HUES64 (cell line): ENCODE measurements at regions not wholly inside any gene's neighbourhood (a gene's known extent, or its start where the extent isn't known, plus 50 kb on each side); places are given as distances from the start of the nearest gene placed in this dataset.

Source experiments
- H3K27ac ChIP-seq: 2 replicates; pipeline ENCODE4 v1.7.0; 2013; ENCODE audit warnings: low read depth, low read length, inconsistent platforms
- H3K27me3 ChIP-seq: 2 replicates; pipeline ENCODE4 v1.6.1; 2013; ENCODE audit warnings: mild to moderate bottlenecking, low read length; ENCODE audit not compliant: insufficient read depth
- H3K36me3 ChIP-seq: 2 replicates; pipeline ENCODE4 v1.6.1; 2013; ENCODE audit warnings: mild to moderate bottlenecking, low read length; ENCODE audit not compliant: insufficient read depth
- H3K4me1 ChIP-seq: 2 replicates; pipeline ENCODE4 v1.6.1; 2013; ENCODE audit warnings: mild to moderate bottlenecking, low read length, moderate library complexity; ENCODE audit not compliant: insufficient read depth
- H3K4me3 ChIP-seq: 2 replicates; pipeline ENCODE4 v1.5.1; 2013; ENCODE audit warnings: mild to moderate bottlenecking, low read length, moderate library complexity
- H3K9ac ChIP-seq: 2 replicates; pipeline ENCODE4 v1.6.1; 2013; ENCODE audit warnings: mild to moderate bottlenecking, low read depth, low read length
- H3K9me3 ChIP-seq: 2 replicates; pipeline ENCODE4 v1.6.1; 2013; ENCODE audit warnings: low read depth, low read length; ENCODE audit not compliant: insufficient read depth
- WGBS: fragments of 150-250, 120-280 bp; methylation state at CpG from one replicate; pipeline ENCODE4 v1.1.7; 2013; ENCODE audit warnings: missing lambda C conversion rate; 5-methylcytosine and 5-hydroxymethylcytosine counted together

DNA sequence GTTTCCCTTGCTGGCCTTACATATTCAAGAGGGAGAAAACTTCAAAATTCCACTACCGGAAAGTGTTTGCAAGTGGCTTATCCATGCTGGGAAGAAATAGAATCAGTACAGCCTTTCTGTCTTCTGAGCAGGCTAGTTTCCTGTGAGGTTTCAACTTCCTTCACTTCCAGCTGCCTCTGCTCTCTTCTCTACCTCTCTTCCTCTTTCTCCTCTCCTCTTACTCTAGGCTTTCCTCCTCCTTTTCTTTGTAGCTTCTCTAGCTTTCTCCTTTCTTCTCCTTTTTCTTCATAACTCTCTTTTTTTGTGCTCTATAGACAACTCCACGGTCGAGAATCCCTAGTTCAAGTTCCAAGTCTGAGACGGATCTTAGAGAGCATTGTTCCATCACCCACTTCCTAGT, 421.8 kb downstream of the ETS1 start:
- no peak overlapping the region for H3K27ac ChIP-seq
- H3K9ac ChIP-seq, result no peak overlapping the region
- H3K36me3 ChIP-seq, result no peaks in the 10 kb centered on the region
- no peaks in the 10 kb centered on the region for H3K9me3 ChIP-seq
- H3K4me1 ChIP-seq, result no peaks in the 10 kb centered on the region
- no peak overlapping the region for H3K4me3 ChIP-seq
- 89% methylated on average over 4 of the region's 4 CpGs for WGBS
- H3K27me3 ChIP-seq, result no peaks in the 10 kb centered on the region

- Histone ChIP-seq H3K27ac (no peak overlapping the region), H3K9me3 (no peaks in the 10 kb centered on the region), H3K27me3 (no peaks in the 10 kb centered on the region), H3K36me3 (no peaks in the 10 kb centered on the region), H3K9ac (no peak overlapping the region), H3K4me1 (no peaks in the 10 kb centered on the region), H3K4me3 (no peak overlapping the region)
- WGBS, result 94% methylated on average over 5 of the region's 6 CpGs
Observed at GRCh38 chr11:128164080-128164741, 423.1 kb downstream of the ETS1 start.

DNA sequence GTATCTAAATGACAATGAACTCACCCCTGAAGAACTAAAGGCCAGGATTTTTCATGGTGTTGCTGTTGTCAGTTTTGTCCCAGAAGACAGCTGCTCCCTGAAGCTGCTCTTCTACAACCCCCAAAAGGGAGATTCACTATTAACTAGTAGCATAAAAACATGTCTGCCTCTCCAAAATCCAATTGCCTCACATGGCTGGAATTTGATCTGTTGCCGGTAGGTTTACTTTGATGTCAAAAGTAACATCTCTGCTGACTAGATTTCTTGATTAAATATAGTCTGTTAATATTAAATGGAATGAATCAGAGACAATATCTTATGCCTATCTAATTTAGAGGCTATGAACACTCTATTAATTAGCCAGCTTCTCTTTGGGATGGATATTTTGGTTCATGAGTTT, 425.4 kb downstream of the ETS1 start:
- H3K4me1 ChIP-seq, result no peaks in the 10 kb centered on the region
- no peak overlapping the region for H3K4me3 ChIP-seq
- no peak overlapping the region for H3K27ac ChIP-seq
- WGBS, result 86% methylated on average over 1 of the region's 1 CpG
- H3K36me3 ChIP-seq, result no peaks in the 10 kb centered on the region
- no peaks in the 10 kb centered on the region for H3K9me3 ChIP-seq
- H3K9ac ChIP-seq, result no peak overlapping the region
- H3K27me3 ChIP-seq, result no peaks in the 10 kb centered on the region

GRCh38 chr11:128161436-128161835, 425.9 kb downstream of the ETS1 start:
- no peak overlapping the region for H3K4me3 ChIP-seq
- no peaks in the 10 kb centered on the region for H3K27me3 ChIP-seq
- no peaks in the 10 kb centered on the region for H3K4me1 ChIP-seq

GRCh38 chr11:128158860-128159259, 428.5 kb downstream of the ETS1 start:
- WGBS, result 90% methylated on average over 3 of the region's 4 CpGs
- H3K9ac ChIP-seq, result no peak overlapping the region
- no peaks in the 10 kb centered on the region for H3K27me3 ChIP-seq
- no peaks in the 10 kb centered on the region for H3K4me1 ChIP-seq
- H3K27ac ChIP-seq, result no peak overlapping the region
- H3K4me3 ChIP-seq, result no peak overlapping the region
- no peaks in the 10 kb centered on the region for H3K36me3 ChIP-seq
- no peaks in the 10 kb centered on the region for H3K9me3 ChIP-seq

More at GRCh38 chr11:128161436-128161835, 425.9 kb downstream of the ETS1 start:
- no peaks in the 10 kb centered on the region for H3K9me3 ChIP-seq
- H3K27ac ChIP-seq, result no peak overlapping the region
- 96% methylated on average over 1 of the region's 1 CpG for WGBS
- H3K36me3 ChIP-seq, result no peaks in the 10 kb centered on the region
- no peak overlapping the region for H3K9ac ChIP-seq

GRCh38 chr11:128157423-128158298, 429.7 kb downstream of the ETS1 start:
- WGBS, result 4% methylated on average over 3 of the region's 5 CpGs
- H3K36me3 ChIP-seq, result no peaks in the 10 kb centered on the region
- no peak overlapping the region; the same call in 1 of the 2 replicates for H3K27ac ChIP-seq
- H3K27me3 ChIP-seq, result no peaks in the 10 kb centered on the region
- H3K9ac ChIP-seq, result no peak overlapping the region
- H3K9me3 ChIP-seq, result no peaks in the 10 kb centered on the region
- peak overlapping the region; percentile 43 for H3K4me3 ChIP-seq
- H3K4me1 ChIP-seq, result no peaks in the 10 kb centered on the region

GRCh38 chr11:128156486-128156885, 430.9 kb downstream of the ETS1 start:
- H3K4me3 ChIP-seq, result no peak overlapping the region
- H3K4me1 ChIP-seq, result no peaks in the 10 kb centered on the region
- no peak overlapping the region for H3K9ac ChIP-seq
- no peaks in the 10 kb centered on the region for H3K36me3 ChIP-seq
- H3K27me3 ChIP-seq, result no peaks in the 10 kb centered on the region
- 98% methylated on average over 3 of the region's 3 CpGs for WGBS
- no peak overlapping the region for H3K27ac ChIP-seq
- no peaks in the 10 kb centered on the region for H3K9me3 ChIP-seq

DNA sequence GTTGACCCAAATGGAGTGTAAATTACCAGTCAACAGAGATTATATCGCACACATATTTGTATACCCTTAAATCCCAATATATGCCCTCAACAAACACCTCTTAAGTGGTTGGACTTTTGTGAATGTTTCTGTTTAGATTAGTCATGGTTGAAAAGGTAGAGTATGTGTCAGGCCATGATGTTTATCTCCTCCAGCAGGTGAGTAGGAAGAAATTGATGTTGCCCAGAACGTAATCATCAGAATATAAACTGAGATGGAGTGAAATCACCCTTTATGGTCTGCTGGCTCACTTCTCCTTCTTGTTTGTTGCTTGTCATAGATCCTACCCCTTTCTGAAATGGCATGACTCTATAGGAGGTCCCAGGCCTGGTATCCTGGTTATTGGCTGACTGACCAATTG, 431.8 kb downstream of the ETS1 start:
- Histone ChIP-seq H3K36me3 (no peaks in the 10 kb centered on the region), H3K9ac (no peak overlapping the region), H3K27me3 (no peaks in the 10 kb centered on the region), H3K9me3 (no peaks in the 10 kb centered on the region), H3K4me1 (no peaks in the 10 kb centered on the region), H3K27ac (no peak overlapping the region), H3K4me3 (no peak overlapping the region)
- WGBS, result 92% methylated on average over 2 of the region's 2 CpGs

GRCh38 chr11:128153697-128154048, 433.7 kb downstream of the ETS1 start:
- H3K9ac ChIP-seq, result no peak overlapping the region
- H3K36me3 ChIP-seq, result no peaks in the 10 kb centered on the region
- H3K27ac ChIP-seq, result no peak overlapping the region
- 95% methylated on average over 4 of the region's 4 CpGs for WGBS
- H3K4me3 ChIP-seq, result no peak overlapping the region
- no peaks in the 10 kb centered on the region for H3K4me1 ChIP-seq
- H3K9me3 ChIP-seq, result no peaks in the 10 kb centered on the region
- H3K27me3 ChIP-seq, result no peaks in the 10 kb centered on the region

- Histone ChIP-seq H3K9me3 (no peaks in the 10 kb centered on the region), H3K27ac (no peak overlapping the region), H3K27me3 (no peaks in the 10 kb centered on the region), H3K36me3 (no peaks in the 10 kb centered on the region), H3K9ac (no peak overlapping the region), H3K4me1 (no peaks in the 10 kb centered on the region), H3K4me3 (no peak overlapping the region)
- 96% methylated on average over 6 of the region's 6 CpGs for WGBS
Observed at GRCh38 chr11:128152796-128153696, 434.3 kb downstream of the ETS1 start.

DNA sequence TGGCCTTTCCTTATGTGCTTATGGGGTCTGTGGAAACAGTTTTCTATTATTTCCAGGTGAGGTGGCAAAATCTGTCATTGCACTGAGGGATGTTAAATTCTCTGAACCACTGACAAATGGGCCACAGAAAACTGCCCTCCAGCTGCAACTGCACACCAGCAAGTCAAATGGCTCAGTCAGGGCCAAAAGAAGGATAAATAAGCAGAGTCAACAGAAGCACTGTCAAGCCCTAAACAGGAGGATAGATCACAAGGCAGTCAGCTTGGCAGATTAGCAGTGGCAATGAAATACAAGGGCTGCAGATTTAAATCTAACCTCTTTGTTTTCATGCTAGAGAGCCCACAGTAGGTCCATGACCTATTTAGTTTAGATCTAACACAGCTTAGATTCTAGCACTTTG, 435.6 kb downstream of the ETS1 start:
- no peak overlapping the region for H3K9ac ChIP-seq
- no peaks in the 10 kb centered on the region for H3K4me1 ChIP-seq
- H3K27me3 ChIP-seq, result no peaks in the 10 kb centered on the region
- no peak overlapping the region for H3K4me3 ChIP-seq
- no peak overlapping the region for H3K27ac ChIP-seq
- H3K9me3 ChIP-seq, result no peaks in the 10 kb centered on the region
- H3K36me3 ChIP-seq, result no peaks in the 10 kb centered on the region
